ENCODE measurements at regions not wholly inside any gene's neighbourhood (a gene's known extent, or its start where the extent isn't known, plus 50 kb on each side); places are given as distances from the start of the nearest gene placed in this dataset.

GRCh38 chr4:55732864-55733263 lies 86.7 kb upstream of the EXOC1L start:
- ChIA-PET CTCF (no interaction called here), POLR2A (no interaction called here)
- DNase-seq (ENCODE audit: extremely low spot score), result no peak
- TF ChIP-seq FOXA1 (IDR thresholded peaks at IDR 0.05) (no peak), ELF4 (IDR thresholded peaks at IDR 0.05) (no peak), ARNT (IDR thresholded peaks at IDR 0.05) (no peak), HDGF (IDR thresholded peaks at IDR 0.05; ENCODE audit: borderline replicate concordance) (no peak)
- TF ChIP-seq, protein P1, sequence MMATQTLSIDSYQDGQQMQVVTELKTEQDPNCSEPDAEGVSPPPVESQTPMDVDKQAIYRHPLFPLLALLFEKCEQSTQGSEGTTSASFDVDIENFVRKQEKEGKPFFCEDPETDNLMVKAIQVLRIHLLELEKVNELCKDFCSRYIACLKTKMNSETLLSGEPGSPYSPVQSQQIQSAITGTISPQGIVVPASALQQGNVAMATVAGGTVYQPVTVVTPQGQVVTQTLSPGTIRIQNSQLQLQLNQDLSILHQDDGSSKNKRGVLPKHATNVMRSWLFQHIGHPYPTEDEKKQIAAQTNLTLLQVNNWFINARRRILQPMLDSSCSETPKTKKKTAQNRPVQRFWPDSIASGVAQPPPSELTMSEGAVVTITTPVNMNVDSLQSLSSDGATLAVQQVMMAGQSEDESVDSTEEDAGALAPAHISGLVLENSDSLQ (IDR thresholded peaks at IDR 0.05), result no peak

GRCh38 chr4:55733932-55734331 lies 85.7 kb upstream of the EXOC1L start:
- no peak for DNase-seq (ENCODE audit: extremely low spot score)
- no peak for TF ChIP-seq HDGF (IDR thresholded peaks at IDR 0.05; ENCODE audit: borderline replicate concordance)
- TF ChIP-seq FOXA1 (IDR thresholded peaks at IDR 0.05), result no peak
- TF ChIP-seq L3MBTL2 (conservative IDR thresholded peaks at IDR 0.05), result no peak
- no peak for TF ChIP-seq BHLHE40 (IDR thresholded peaks at IDR 0.05; ENCODE audit: borderline replicate concordance)
- no peak for TF ChIP-seq SP1 (IDR thresholded peaks at IDR 0.05)
- TF ChIP-seq FOXK2 (IDR thresholded peaks at IDR 0.05), result no peak
- TF ChIP-seq ELF4 (IDR thresholded peaks at IDR 0.05), result no peak
- CTCF ChIA-PET, result interaction anchor here (0.6 kb wide), 1 partner anchor 10 kb away, joined by 4 read pairs; no protein-coding TSS in a partner anchor
- POLR2A ChIA-PET, result no interaction called here

DNA sequence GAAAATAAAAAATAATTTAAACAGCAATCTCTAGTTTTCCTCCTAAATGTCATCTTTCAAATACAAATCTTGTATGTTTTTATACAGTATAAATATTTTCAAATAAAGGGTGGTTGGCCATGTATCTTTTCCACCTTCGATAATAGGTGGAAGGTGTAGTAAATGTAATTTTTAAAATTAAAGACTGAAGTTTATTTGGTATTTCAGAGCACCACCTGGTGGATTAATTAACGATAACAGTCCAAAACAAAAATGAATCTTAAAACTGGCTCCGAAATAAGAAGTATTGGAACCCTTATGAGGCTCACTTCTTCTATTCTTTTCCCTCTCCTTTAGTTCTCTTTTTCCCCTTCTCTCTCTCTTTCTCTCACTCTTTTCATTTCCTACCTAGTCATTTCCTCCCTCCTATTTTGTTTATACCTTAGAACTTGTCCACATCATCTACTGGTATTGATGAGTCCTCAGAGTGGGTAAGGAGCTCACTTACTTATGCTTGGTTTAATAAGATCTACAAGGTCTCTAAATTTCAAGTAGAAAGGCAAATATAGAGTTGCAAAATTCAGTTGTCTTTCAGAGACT lies 82.9 kb upstream of the EXOC1L start:
- TF ChIP-seq CTBP1 (IDR thresholded peaks at IDR 0.05; ENCODE audit: borderline replicate concordance) (no peak), BHLHE40 (IDR thresholded peaks at IDR 0.05; ENCODE audit: borderline replicate concordance) (no peak), SP1 (IDR thresholded peaks at IDR 0.05) (no peak), ZNF384 (IDR thresholded peaks at IDR 0.05) (no peak), NFRKB (IDR thresholded peaks at IDR 0.05) (no peak), FOXM1 (IDR thresholded peaks at IDR 0.05; ENCODE audit: borderline replicate concordance) (no peak), FOXA1 (IDR thresholded peaks at IDR 0.05) (no peak), SUZ12 (IDR thresholded peaks at IDR 0.05) (no peak), LEF1 (IDR thresholded peaks at IDR 0.05; ENCODE audit: borderline replicate concordance) (no peak), ELF4 (IDR thresholded peaks at IDR 0.05) (no peak), ARNT (IDR thresholded peaks at IDR 0.05) (no peak), TARDBP (IDR thresholded peaks at IDR 0.05) (no peak), L3MBTL2 (conservative IDR thresholded peaks at IDR 0.05) (no peak), FOXK2 (IDR thresholded peaks at IDR 0.05) (no peak), HDGF (IDR thresholded peaks at IDR 0.05; ENCODE audit: borderline replicate concordance) (no peak)
- TF ChIP-seq, protein P1 (IDR thresholded peaks at IDR 0.05), result no peak
- DNase-seq (ENCODE audit: extremely low spot score), result no peak
- POLR2A ChIA-PET, result no interaction called here
- CTCF ChIA-PET, result interaction anchor here (0.6 to 0.8 kb wide), 3 partner anchors 9 to 291 kb away, joined by 3 read pairs; no protein-coding TSS in a partner anchor

DNA sequence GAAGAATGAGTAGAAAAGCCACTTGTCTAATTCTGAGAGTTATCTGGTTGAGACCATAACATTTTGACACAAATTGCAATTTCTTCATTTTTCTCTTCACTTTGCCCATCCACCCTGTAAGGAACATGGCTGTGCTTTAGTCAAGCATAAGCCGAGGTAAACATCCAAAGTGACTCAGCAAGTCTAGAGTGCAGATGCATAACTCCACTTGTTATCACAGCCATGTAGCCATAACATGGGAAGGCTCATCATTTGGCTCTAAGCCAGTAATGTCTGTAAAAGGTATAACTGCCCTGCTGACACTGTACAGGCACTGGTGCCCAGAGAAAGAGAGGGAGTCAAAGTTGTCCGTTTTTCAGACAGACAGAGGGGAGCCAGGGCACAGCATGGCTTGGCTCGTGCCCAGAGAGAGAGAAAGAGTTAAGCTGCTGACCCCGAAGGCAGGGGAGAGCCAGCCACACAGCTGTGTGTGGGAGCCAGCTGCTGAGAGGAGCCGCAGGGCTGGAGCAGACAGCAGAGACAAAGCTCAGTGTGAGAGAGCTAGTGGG lies 76.9 kb upstream of the EXOC1L start:
- no peak for DNase-seq (ENCODE audit: extremely low spot score)
- TF ChIP-seq FOXK2 (IDR thresholded peaks at IDR 0.05) (no peak), ELF4 (IDR thresholded peaks at IDR 0.05) (no peak), SUZ12 (IDR thresholded peaks at IDR 0.05) (no peak), TARDBP (IDR thresholded peaks at IDR 0.05) (no peak)
- CTCF ChIA-PET, result no interaction called here
- POLR2A ChIA-PET, result no interaction called here

GRCh38 chr4:55744369-55744768 lies 75.2 kb upstream of the EXOC1L start:
- TF ChIP-seq ARNT (IDR thresholded peaks at IDR 0.05), result no peak
- TF ChIP-seq SUZ12 (IDR thresholded peaks at IDR 0.05), result no peak
- TF ChIP-seq LEF1 (IDR thresholded peaks at IDR 0.05; ENCODE audit: borderline replicate concordance), result no peak
- no peak for TF ChIP-seq ZNF384 (IDR thresholded peaks at IDR 0.05)
- TF ChIP-seq CTBP1 (IDR thresholded peaks at IDR 0.05; ENCODE audit: borderline replicate concordance), result no peak
- no peak for TF ChIP-seq TARDBP (IDR thresholded peaks at IDR 0.05)
- no peak for TF ChIP-seq FOXA1 (IDR thresholded peaks at IDR 0.05)
- no peak for TF ChIP-seq FOXM1 (IDR thresholded peaks at IDR 0.05; ENCODE audit: borderline replicate concordance)
- TF ChIP-seq ELF4 (IDR thresholded peaks at IDR 0.05), result no peak
- TF ChIP-seq BHLHE40 (IDR thresholded peaks at IDR 0.05; ENCODE audit: borderline replicate concordance), result no peak
- TF ChIP-seq SP1 (IDR thresholded peaks at IDR 0.05), result no peak
- TF ChIP-seq NFRKB (IDR thresholded peaks at IDR 0.05), result no peak
- TF ChIP-seq, protein P1 (IDR thresholded peaks at IDR 0.05), result no peak
- TF ChIP-seq L3MBTL2 (conservative IDR thresholded peaks at IDR 0.05), result no peak
- ChIA-PET CTCF (no interaction called here), POLR2A (no interaction called here)
- DNase-seq (ENCODE audit: extremely low spot score), result no peak

GRCh38 chr4:55745014-55745413 lies 74.6 kb upstream of the EXOC1L start:
- no peak for DNase-seq (ENCODE audit: extremely low spot score)
- CTCF ChIA-PET, result no interaction called here
- TF ChIP-seq LEF1 (IDR thresholded peaks at IDR 0.05; ENCODE audit: borderline replicate concordance) (no peak), BHLHE40 (IDR thresholded peaks at IDR 0.05; ENCODE audit: borderline replicate concordance) (no peak), NFRKB (IDR thresholded peaks at IDR 0.05) (no peak), L3MBTL2 (conservative IDR thresholded peaks at IDR 0.05) (no peak), ELF4 (IDR thresholded peaks at IDR 0.05) (no peak), ARNT (IDR thresholded peaks at IDR 0.05) (no peak), FOXA1 (IDR thresholded peaks at IDR 0.05) (no peak), CTBP1 (IDR thresholded peaks at IDR 0.05; ENCODE audit: borderline replicate concordance) (no peak), ZNF384 (IDR thresholded peaks at IDR 0.05) (no peak), FOXM1 (IDR thresholded peaks at IDR 0.05; ENCODE audit: borderline replicate concordance) (no peak), SUZ12 (IDR thresholded peaks at IDR 0.05) (no peak), TARDBP (IDR thresholded peaks at IDR 0.05) (no peak), FOXK2 (IDR thresholded peaks at IDR 0.05) (no peak), SP1 (IDR thresholded peaks at IDR 0.05) (no peak)
- TF ChIP-seq, protein P1 (IDR thresholded peaks at IDR 0.05), result no peak
- POLR2A ChIA-PET, result no interaction called here
